ENCODE measurements at regions not wholly inside any gene's neighbourhood (a gene's known extent, or its start where the extent isn't known, plus 50 kb on each side); places are given as distances from the start of the nearest gene placed in this dataset.
A peak's percentile ranks its signal among the peaks of the same experiment; 100 is the strongest.

DNA sequence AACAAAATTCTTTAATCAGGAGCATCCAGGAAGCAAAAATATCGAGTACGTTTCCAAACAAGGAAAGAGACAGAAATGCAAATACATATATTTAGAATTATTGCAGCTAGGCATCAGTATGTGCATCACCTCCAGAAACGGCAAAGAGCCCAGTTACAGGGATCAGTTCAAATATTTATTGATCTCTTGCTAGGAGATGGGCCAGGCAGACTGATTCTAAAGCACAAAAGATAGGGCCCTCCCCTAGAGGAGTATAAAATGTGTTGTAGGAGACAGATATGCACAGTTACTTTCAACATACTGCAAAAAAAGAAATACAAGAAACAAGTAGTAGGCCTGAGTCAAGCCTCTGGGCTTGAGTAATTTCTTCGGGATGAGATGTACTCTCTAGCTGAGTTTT, 80.7 kb upstream of the NHSL1 start:
- no peak for DNase-seq

DNA sequence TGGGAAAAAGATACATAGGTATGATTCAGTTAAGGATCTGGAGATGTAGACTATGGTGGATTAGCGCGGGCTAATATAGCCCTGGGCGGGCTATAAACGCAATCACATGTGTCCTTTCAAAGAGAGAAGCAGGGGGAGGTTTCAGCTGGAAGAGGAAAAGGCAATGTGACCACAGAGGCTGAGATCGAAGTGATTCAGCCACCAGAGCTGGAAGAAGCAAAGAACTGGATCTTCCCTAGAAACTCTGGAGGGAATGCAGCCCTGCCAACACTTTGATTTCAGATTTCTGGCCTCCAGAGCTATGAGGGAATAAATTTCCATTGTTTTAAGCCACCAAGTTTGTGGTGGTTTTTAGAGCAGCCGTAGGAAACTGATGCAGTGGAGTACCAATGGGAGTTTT, 81.5 kb upstream of the NHSL1 start:
- no peak for DNase-seq

DNA sequence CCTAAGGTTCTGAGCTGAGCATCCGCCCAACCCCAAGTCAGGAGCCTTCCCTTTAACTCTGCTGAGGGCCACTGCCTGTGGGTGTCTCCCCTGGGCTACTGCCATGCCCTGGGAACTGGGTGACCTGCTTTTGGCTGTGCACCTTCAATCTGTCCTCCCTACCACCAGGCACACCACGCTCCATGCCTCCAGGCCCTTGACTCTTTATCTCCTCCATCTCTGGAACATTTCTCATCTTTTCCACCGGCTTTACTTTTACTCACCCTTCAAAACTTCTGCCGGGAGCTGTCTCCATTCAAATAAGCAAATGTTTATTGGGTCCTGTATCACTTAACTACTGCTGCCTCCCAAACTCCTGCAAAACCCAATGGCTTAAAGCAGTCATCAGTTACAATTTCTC, 83.3 kb upstream of the NHSL1 start:
- no peak for DNase-seq

DNA sequence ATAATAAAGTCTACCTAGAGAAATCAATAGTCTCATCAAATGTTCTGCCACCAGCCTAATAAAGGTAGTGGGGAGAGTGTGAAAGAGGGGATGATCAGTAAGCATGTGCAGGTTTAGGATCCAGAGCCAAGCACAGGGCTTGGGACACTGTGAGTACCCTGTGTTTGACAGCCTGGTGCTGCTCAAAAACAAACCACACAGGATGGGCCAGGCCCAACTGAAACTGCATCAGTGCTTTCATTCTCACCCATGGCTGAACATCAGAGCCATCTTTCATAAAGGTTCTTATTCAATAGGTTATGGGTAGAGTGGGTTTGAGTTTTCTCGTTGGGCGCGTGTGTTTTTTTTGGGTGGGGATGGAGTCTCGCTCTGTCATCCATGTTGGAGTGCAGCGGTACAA, 87.3 kb upstream of the NHSL1 start:
- DNase-seq = no peak

DNA sequence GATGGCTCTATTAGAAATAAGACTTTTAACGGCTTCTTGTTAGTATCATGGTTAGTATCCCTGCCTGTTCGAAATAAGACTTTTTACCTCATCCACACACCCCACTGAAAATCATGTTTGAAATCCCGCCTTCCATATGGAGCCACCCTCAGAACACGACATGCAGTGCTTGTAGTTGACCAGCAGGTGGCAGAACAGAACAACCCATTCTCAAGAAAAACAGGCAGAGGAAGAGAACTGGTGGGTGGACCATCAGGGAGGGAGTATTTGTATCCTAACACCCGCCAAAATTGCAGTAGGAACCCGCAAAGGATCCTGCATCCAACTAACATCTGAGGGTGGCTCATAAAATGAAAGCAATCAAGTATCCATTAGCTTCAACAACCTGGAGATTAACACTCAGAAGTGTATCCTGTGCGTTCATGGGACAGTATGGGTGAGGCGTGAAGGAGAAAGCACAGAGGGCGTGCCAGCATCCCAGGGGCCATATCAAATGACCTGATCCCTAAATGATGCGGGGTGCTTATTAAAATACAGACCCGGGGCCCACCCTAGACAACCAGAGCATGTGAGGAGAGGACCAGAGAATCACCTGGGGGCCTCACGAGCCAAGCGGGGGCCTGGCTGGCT, 89.6 kb upstream of the NHSL1 start:
- peak; percentile 80 for DNase-seq

DNA sequence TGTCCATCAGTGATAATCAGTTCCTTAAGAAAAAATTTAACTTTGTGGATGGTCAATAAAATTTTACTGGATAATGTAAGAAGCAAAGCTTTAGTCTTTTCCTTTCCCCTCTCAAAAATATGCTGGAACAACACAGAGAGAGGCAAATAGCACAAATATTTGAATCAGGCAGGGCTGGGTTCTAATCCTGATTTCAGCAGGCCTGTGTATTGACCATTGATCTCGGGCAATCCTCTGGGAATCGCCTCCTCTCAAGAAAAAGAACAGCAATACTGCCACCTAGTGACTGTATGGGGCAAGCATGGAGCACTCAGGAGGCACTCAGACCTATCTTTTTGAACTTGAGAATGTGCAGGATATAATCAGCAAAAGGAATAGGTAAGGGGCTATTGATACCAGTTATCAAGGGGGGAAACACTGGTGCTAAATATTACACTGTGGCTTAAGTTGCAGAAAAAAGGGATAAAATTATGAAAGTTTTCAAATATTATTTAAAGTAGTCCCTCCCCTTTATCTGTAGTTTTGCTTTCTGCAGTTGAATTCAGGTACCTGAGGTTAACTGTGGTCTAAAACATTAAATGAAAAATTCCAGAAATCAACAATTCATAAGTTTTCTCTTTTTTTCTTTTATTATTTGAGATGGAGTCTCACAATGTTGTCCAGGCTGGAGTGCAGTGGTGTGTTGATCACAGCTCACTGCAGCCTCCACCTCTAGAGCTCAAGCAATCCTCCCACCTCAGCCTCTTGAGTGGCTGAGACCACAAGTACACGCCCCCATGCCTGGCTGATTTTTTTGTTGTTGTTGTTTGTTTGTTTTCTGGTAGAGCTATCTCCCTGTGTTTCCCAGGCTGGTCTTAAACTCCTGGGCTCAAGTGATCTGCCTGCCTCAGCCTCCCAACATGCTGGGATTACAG, 91.8 kb upstream of the NHSL1 start:
- peak; percentile 77 for DNase-seq

DNA sequence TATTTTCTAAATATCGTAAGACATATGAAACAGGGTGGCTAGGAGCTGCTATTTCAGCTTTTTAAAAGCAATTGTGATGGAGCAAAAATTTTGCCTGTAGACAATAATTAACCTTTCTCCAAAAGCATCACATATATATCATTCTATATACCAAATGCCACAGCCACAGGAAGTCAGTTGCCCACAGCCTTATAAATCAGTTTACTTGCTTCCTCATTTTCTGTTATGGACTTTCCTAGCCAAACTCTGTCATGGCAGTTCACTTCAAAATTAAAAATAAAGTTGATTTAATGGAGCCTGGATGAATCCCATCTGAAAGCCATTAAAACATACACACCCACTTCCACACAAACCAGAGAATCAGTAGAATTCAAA, 93.4 kb upstream of the NHSL1 start:
- peak; percentile 78 for DNase-seq

DNA sequence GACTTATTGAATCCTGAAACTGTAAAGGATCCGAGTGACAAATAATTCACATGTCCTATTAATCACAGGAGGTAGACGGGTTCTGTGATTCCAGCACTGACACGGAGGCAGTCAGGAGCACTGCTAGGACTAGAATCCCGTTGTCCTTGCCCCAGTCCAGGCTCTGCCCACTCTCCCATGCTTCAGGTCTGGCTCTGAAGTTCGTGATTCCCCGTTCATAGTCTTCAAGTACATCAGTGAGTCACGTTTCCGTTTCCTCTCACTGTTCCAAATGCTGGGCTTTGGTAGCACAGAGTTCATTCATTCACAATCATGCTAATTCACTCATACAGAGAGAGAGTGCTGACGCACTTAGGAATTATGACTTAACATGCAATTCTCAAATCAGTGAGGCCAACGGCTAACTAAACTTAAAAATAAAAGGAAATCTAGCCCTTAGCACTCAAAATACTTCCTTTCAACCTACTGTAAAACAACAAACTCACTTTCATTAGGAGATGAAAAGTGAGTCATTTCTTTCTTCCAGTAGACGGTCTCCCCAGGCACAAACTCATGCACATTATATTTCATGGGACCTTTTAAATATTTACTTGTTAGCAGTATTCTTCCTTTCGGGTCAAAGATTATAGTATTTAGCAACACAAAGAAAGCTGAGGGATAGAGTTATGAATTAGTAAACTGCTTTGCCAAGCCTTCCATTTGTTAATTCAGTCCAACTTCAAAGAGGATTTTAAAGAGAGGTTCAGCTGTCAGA, 94.0 kb upstream of the NHSL1 start:
- DNase-seq = peak; percentile 96

DNA sequence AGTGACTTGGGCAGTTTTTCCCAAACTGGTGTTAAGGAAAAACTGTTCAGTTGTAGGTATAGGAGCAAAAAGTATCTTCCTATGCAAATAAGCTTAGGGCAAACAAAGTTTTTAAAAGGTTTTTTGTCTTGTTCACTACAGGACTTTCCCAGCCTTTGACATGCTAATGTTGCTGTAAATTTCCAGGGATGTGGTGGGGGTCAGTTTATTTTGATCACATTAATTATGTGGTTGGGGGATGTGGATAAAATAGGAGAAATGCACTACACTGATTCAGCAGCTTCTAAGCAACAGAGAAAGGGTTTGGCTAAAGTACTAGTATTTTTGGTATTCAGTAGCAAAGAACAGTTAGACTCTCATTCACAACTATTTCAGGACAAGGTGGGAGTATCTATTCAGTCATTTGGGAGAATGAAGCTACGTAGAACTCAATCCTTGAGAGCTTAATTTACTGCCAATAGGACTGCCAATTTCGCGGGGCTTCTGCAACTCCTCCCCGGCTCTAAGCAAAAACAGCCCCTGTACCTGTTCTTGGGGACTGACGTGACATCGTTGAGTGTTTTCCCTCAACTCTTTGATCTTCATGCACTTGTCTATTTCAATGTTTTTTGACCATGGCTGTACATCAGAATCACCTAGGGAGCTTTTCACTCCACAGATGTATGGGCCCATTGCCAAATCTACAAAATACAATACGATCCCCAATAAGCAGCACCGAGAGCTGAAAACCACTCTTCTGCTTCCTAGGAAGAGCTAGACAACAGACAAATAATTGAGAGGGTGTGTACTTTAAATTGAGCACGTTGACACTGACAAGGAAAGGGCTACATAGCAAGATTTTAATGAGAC, 94.8 kb upstream of the NHSL1 start:
- no peak for DNase-seq

DNA sequence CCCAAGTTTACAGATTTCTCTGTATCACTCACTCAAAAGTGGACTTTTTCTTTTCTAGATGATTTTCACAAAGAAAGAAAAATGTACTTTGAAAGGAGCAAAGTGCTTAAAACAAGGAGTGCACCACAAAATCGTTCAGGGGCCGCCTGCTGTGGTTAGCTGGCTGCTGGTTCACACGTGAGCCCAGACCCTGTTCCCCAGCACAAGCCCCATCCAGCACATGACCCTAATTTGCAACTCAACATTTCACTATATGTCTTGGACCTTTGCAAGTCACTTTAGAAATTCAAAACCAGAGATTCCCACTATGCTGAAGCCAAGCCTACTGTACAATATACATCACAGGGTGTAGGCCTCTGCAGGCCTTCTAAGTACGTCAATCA, 95.5 kb upstream of the NHSL1 start:
- no peak for DNase-seq

DNA sequence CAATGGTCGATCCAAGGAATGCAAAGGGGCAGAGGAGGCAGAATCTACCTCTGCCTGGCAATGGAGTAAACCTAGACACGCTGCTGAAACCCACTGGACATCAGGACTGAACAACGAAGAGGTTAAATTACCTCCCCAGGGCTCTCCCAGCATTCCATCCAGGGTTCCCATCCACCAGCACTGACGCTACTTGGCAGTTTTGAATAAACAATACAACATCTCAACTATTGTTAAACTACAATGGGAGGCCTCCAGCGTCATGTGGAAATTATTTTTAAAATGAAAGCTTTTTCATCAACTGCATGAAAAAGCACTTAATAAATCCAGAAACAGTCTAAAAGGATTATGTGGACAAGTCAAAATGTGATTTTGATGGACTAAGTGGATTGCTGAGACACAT, 96.8 kb upstream of the NHSL1 start:
- no peak for DNase-seq

DNA sequence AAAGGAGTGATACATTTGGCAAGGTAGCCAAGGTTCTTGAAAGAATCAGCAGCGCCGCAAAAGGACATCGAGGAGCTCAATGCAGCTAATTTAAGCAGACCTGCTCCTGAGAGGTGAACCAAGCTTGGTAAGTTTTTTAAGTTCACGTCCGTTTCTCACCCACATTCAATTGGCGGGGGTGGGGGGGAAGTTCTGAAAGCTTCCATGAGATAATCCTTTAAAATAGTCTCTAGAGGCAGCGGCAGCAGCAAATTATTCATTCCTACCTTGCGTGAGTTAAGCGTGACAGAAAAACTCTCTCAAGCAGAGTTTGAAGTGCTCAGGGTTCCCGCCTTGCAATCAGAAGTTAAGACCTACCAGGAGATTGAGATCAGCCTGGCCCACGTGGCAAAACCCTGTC, 97.3 kb upstream of the NHSL1 start:
- no peak for DNase-seq

DNA sequence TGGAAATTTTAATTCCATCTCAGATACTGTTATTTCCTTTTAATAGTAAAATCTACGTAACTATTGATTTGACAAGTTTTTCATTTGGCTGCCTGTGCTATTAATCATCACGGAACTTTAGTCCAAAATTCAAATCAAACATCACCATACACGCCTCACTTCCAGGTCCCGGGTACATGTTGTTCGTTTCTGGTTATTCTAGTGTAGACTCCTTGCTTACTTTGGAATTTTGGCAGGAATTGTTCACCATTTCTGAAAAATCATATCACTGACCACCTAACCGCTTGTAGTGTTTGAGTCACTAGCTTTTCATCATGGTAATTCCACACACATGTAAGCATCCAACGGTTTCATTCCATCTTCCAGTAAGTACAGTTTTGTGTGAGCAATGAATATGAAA, 98.0 kb upstream of the NHSL1 start:
- DNase-seq = no peak

DNA sequence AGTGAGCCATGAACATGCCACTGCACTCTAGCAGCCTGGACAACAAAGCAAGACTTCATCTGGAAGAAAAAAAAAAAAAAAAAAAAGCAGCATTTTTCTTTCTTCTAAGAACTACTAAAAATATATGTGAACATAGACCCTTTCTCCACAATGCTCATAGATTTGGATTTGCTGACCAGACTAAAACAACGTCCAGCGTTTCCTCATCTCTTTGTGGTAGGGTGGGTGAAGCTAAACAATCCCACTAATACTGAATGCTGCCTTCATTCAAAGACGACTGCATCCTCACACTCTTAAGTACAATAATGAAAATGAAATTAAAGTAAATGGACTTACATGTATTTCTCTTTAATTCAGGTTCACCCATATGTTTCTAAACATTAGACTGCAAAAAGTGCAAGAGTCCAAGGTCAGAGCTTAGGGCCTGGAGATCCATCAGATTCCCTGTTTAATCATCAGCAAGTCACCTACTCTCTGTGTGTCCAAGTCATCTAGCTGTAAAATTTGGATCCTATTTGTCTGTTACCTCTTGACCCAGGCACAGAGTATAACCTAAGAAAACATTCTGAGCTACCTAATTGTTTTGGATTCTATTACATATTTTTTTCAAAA, 99.4 kb upstream of the NHSL1 start:
- no peak for DNase-seq

DNA sequence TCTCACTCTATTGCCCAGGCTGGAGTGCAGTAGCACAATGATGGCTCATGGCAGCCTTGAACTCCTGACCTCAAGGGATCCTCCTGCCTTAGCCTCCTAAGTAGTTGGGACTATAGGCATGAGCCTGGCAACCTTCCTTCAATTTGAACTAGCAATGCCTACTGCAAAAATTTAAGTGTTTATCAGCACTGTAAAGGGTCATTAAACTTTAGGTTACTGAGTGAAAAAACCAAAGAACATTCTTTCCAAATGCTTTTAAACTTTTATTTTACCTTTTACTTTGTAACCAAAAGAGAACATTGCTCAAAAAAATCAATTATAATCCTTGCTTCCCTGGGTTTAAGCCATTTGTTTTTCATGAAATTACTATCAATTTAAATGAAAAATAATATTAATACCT, 101.0 kb upstream of the NHSL1 start:
- no peak for DNase-seq

DNA sequence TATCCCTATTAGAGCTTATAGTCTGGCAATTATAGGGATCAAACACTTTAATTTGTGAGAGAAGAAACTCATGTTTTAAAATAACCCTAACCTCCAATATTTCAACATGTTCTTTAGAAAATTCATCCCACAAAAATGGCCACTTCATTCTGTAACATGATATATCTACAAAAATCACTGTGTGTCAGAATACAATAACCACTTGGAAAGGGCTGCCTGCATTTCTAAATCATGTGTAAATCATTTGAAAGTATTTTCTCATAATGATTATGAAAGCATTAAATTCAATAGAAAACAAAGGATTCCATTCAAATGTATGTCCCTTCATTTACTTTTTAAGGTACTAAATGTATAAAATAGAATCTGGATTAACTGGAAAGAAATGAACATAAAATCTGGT, 101.4 kb upstream of the NHSL1 start:
- no peak for DNase-seq

DNA sequence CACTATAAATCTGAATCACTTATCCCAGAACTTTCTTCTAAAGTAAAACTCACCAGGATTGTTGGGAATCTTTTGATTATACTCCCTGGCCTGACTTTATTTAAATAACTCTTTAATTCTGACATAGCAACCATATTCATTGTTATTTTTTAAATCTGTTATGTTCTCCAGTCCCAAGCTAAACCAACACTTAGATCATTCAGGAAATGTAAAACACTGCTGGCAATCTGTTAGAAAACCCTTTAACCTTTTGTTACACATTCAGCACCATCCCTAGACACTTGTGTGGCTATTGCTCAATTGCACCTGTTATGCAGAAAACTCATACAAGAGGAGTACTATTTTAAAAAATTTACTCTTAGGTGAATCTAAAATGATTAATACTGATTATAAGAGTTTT, 101.8 kb upstream of the NHSL1 start:
- no peak for DNase-seq

DNA sequence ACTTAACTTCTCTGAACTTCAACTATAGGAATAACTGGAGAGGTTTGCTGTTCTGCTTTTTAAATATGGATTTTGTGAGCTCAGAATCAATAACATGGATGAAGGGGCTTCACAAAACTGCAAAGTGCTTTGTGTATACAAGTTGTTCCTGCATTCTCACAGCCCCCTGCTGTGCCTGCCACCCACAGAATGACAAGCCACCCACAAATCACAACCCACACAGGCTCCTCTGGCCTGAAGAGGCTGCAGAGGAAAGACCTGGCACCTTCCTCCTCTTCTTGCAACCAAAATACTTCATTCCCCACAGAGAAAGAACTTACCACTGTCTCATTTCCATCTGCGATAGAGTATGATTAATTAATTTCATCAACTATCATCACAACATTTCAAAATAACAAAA, 106.7 kb upstream of the NHSL1 start:
- DNase-seq = no peak

DNA sequence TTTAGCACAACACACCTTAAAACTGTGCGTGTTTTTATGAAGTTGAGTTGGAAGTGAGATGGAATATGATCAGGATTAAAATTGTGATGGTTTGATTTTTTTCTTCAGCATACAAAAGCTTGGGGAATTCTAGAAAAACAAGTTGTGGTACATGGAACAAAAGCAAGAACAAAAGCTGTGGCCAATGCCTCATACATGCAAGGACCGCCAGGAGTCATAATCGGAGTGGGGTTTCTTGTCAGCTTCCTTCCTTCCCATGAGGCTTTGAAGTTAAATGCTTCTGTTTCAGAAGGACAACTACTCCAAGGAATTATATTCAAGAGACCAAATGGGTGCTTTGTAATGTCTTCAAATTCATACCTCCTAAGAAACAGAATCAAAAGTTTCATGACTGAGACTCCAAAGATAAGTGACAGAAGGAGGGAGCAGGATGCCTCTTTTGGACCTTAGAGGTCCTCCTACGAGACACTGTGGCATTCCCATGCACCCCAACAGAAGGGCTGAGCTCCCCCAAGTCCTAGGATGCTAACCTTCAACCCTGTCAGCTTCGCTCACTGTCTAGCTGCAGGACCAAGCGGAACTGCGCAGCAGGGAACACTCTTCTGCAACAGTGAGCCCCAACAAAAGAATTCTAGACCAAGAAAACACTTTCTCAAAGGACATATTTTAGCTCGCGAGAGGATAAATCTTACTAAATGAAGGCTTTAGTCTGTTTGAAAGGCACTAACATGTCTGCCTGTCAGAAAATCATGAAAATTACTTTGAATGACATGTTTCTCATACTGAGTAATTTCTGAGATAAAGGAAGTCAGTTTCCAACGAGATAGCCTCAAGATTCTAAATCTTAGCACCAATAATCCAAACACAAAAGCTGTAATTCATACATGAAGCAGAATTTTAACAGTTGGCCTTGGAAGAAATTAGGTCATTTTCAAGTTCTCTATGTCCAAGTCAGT, 108.5 kb upstream of the NHSL1 start:
- DNase-seq = no peak

DNA sequence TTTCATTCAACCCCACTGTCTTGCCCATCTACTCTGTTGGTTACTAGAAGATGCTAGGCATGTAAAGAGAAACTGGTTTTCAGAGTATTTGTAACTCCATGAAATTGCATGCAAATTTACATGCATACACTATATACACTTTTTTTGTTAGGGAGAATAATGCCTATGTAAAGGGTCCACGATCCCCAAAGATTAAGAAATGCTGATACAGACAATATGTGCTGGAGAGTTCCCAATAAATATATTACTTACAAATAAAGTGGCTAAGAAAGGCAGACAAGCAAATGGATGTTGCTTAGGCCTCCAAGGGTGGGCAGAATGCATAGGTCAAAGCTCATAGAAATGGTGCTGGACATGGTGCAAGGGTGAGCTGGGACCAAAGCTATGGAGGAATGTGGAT, 109.6 kb upstream of the NHSL1 start:
- DNase-seq = no peak

DNA sequence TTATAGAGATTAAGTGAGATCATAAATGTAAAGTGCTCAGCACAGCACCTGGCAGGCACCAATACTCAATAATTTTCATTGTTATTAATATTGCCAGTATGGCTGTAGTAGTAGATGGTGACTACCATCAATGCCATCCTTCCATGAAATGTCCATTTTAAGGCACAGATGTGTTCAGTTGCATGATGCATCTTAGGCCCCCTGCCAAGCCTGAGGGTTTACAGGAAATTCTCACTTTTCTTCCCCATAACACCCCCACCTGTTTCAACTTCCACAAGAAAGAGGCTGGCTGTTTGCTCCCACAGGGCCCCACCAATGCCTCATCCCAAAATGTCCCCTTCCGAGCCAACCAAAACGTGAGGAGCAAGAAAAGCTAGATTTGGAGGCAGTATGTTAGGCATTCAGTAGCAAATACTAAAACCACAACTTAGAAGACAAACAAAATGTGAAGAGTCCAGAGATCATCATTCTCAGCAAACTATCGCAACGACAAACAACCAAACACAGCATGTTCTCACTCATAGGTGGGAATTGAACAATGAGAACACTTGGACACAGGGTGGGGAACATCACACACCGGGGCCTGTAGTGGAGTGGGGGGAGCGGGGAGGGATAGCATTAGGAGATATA, 110.6 kb upstream of the NHSL1 start:
- no peak for DNase-seq
